ENCODE measurements at regions not wholly inside any gene's neighbourhood (a gene's known extent, or its start where the extent isn't known, plus 50 kb on each side); places are given as distances from the start of the nearest gene placed in this dataset.
A peak's percentile ranks its signal among the peaks of the same experiment; 100 is the strongest.

DNA sequence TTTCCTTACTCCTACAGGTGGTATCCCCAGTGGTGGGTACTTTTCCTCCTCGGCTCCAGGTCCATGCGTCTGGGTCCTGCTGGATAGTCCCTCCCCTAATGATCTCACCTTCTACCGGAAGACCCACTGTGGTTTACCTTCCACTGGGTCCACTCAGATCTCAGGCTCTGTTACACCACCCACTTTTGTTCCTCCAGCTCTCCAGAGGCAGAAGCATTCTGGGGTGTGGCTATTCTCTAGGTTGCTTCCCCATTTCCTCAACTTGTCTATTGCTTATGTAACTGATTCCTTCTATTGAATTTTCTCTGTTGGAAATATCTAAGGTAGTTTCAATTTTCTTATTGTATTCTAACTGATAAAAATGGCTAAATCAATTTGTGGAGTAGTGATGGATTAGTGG lies 87.6 kb upstream of the GALNT5 start:
- DNase-seq (no peak), ATAC-seq (ENCODE audit: low read depth) (no peak)
- dilution Hi-C loops (cut with HindIII; ENCODE audit: low sequenced_read_pairs, unreplicated experiment), result no loop called here
- intact Hi-C loops (cut with micrococcal nuclease), result loop anchor here (5.0 kb wide), 2 partner anchors 118 to 768 kb away; no protein-coding TSS in a partner anchor
- ChIA-PET POLR2A (ENCODE audit: unreplicated experiment) (no interaction called here), CTCF (interaction anchor here (1.3 kb wide), 1 partner anchor 11 kb away, joined by 3 read pairs; no protein-coding TSS in a partner anchor)
- Histone ChIP-seq H2BK15ac (ENCODE audit: low read depth, low read length) (peak overlapping the region; percentile 86), H3K23ac (ENCODE audit: low read depth, low read length) (peak overlapping the region; percentile 36; the same call in 1 of the 2 replicates), H2BK20ac (ENCODE audit: low read depth, low read length) (peak overlapping the region; percentile 78), H2AK5ac (ENCODE audit: low read depth, low read length) (peak overlapping the region; percentile 85), H3K27me3 (ENCODE audit: control insufficient read depth, insufficient read depth, low read length) (no peaks in the 10 kb centered on the region), H3K79me1 (ENCODE audit: low read depth in 1 of 2, low read length in 2 of 2) (no peaks in the 10 kb centered on the region), H4K91ac (ENCODE audit: insufficient read depth, low read depth, low read length) (peak overlapping the region; percentile 85), H3K9ac (ENCODE audit: low read depth, low read length) (no peak overlapping the region), H2BK5ac (ENCODE audit: low read depth, low read length, poor library complexity, severe bottlenecking) (peak overlapping the region; percentile 86), H3K4me1 (ENCODE audit: control insufficient read depth, insufficient read depth, low read length) (peaks cover 11% of the 10 kb centered on the region), H3K36me3 (ENCODE audit: control insufficient read depth, insufficient read depth, low read length) (no peaks in the 10 kb centered on the region), H2BK120ac (ENCODE audit: low read depth, low read length) (peak overlapping the region; percentile 85), H3K18ac (ENCODE audit: low read depth, low read length) (peak overlapping the region; percentile 93), H4K8ac (ENCODE audit: low read depth in 2 of 2, low read length in 2 of 2) (peak overlapping the region; percentile 84 to 90), H3K4ac (ENCODE audit: low read depth, low read length) (peak overlapping the region; percentile 81), H3K4me3 (ENCODE audit: insufficient read depth, low read depth, low read length) (no peak overlapping the region), H4K20me1 (ENCODE audit: insufficient read depth, low read length) (no peaks in the 10 kb centered on the region), H3K14ac (replicated peaks; ENCODE audit: low read depth, low read length) (peak overlapping the region; percentile 80), H3K4me2 (ENCODE audit: low read depth, low read length) (no peak overlapping the region), H3K9me1 (ENCODE audit: insufficient read depth, low read length) (peaks cover 16% of the 10 kb centered on the region; the same call in 1 of the 2 replicates), H4K5ac (ENCODE audit: low read depth, low read length) (peak overlapping the region; percentile 88), H3K27ac (ENCODE audit: insufficient read depth, low read length) (peak overlapping the region; percentile 60), H3K56ac (ENCODE audit: extremely low read depth, insufficient read depth, low read length) (no peak overlapping the region; the same call in 1 of the 2 replicates), H2AFZ (replicated peaks; ENCODE audit: low read length, poor library complexity) (no peak overlapping the region), H2AK9ac (replicated peaks; ENCODE audit: low read depth, low read length, poor library complexity) (no peak overlapping the region), H3K9me3 (ENCODE audit: control insufficient read depth, insufficient read depth, low read length) (no peaks in the 10 kb centered on the region; the same call in 1 of the 2 replicates)
- WGBS, 2 experiments (ENCODE audit: extremely low coverage in 2 of 2, insufficient read length in 1 of 2), result no CpG with 5 or more reads among the region's 3 CpGs
- BruUV-seq (replicated peaks), result no TSS peak
- in situ Hi-C loops (cut with MboI; ENCODE audit: low sequenced_read_pairs), result loop anchor here (5.0 kb wide), 1 partner anchor 113 kb away; no protein-coding TSS in a partner anchor
- TF ChIP-seq POLR2A (IDR thresholded peaks at IDR 0.05; ENCODE audit: low read depth, low read length), result no peak
- TF ChIP-seq, protein P1, sequence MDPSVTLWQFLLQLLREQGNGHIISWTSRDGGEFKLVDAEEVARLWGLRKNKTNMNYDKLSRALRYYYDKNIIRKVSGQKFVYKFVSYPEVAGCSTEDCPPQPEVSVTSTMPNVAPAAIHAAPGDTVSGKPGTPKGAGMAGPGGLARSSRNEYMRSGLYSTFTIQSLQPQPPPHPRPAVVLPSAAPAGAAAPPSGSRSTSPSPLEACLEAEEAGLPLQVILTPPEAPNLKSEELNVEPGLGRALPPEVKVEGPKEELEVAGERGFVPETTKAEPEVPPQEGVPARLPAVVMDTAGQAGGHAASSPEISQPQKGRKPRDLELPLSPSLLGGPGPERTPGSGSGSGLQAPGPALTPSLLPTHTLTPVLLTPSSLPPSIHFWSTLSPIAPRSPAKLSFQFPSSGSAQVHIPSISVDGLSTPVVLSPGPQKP (IDR thresholded peaks at IDR 0.05; ENCODE audit: borderline replicate concordance, low read depth, low read length), result no peak

All from IMR-90 (cell line).